ENCODE measurements at regions not wholly inside any gene's neighbourhood (a gene's known extent, or its start where the extent isn't known, plus 50 kb on each side); places are given as distances from the start of the nearest gene placed in this dataset.

- no peak for DNase-seq
Observed at GRCh38 chr14:61191733-61192132, 89.4 kb downstream of the TMEM30B start.

GRCh38 chr14:61190341-61190740 lies 90.8 kb downstream of the TMEM30B start:
- DNase-seq = no peak

GRCh38 chr14:61188978-61189808 lies 91.9 kb downstream of the TMEM30B start:
- DNase-seq = peak; percentile 9

- DNase-seq = no peak
Observed at GRCh38 chr14:61188196-61188595, 92.9 kb downstream of the TMEM30B start.

- DNase-seq = no peak
Observed at GRCh38 chr14:61187196-61187905, 93.8 kb downstream of the TMEM30B start.

GRCh38 chr14:61186341-61187195 lies 94.6 kb downstream of the TMEM30B start:
- no peak for DNase-seq

- DNase-seq = no peak
Observed at GRCh38 chr14:61185534-61185933, 95.6 kb downstream of the TMEM30B start.

- no peak for DNase-seq
Observed at GRCh38 chr14:61184112-61184511, 97.0 kb downstream of the TMEM30B start.

- no peak for DNase-seq
Observed at GRCh38 chr14:61183196-61183885, 97.8 kb downstream of the TMEM30B start.

GRCh38 chr14:61179796-61180398 lies 101.2 kb downstream of the TMEM30B start:
- no peak for DNase-seq

GRCh38 chr14:61179061-61179690 lies 102.0 kb downstream of the TMEM30B start:
- DNase-seq = no peak

GRCh38 chr14:61178226-61179060 lies 102.7 kb downstream of the TMEM30B start:
- no peak for DNase-seq

GRCh38 chr14:61177279-61178225 lies 103.6 kb downstream of the TMEM30B start:
- DNase-seq = no peak

- no peak for DNase-seq
Observed at GRCh38 chr14:61176686-61177085, 104.5 kb downstream of the TMEM30B start.

- no peak for DNase-seq
Observed at GRCh38 chr14:61174987-61175386, 106.2 kb downstream of the TMEM30B start.

- DNase-seq = no peak
Observed at GRCh38 chr14:61174441-61174891, 106.7 kb downstream of the TMEM30B start.

- DNase-seq = no peak
Observed at GRCh38 chr14:61171727-61172126, 109.4 kb downstream of the TMEM30B start.

GRCh38 chr14:61168141-61168540 lies 113.0 kb downstream of the TMEM30B start:
- no peak for DNase-seq

GRCh38 chr14:61167642-61168041 lies 113.5 kb downstream of the TMEM30B start:
- DNase-seq = no peak

GRCh38 chr14:61160798-61161197 lies 120.3 kb downstream of the TMEM30B start:
- DNase-seq = no peak

Data from NCI-H1694 treated with DMSO at 0.1 percent for 48 hours (cell line).